PC-9 (cell line): ENCODE measurements at regions not wholly inside any gene's neighbourhood (a gene's known extent, or its start where the extent isn't known, plus 50 kb on each side); places are given as distances from the start of the nearest gene placed in this dataset.

Experiments
- BruUV-seq: library from RNA; stranded (reverse); fragments of 400-500 nt; replicated peaks from 2 replicates; lab custom pipeline; 2021; lab: Mats Ljungman, UMichigan
- CTCF ChIA-PET: fragments of 300-600 bp; sonication (Branson Sonifier 250); formaldehyde crosslinking; loops from one replicate; lab custom pipeline; 2022; ENCODE audit warnings: antibody characterized with exemption; lab: Charles Lee
- POLR2A ChIA-PET: fragments of 300-600 bp; sonication (Branson Sonifier 250); formaldehyde crosslinking; loops from one replicate; lab custom pipeline; 2022; ENCODE audit warnings: antibody characterized with exemption; ENCODE audit not compliant: unreplicated experiment; lab: Charles Lee
- DNase-seq, 2 experiments: peaks; one replicate each; pipeline versions ENCODE4 v3.0.0 to v3.0.0-alpha.2; 2015 to 2022; ENCODE audit warnings: mixed read lengths in 1 of 2
- H2AFZ ChIP-seq: fragments of 200-600 bp; sonication (generic); 2 replicates; pipeline ENCODE4 v1.8.1; 2017; ENCODE audit warnings: antibody characterized with exemption
- H3F3A ChIP-seq: fragments of 200-600 bp; sonication (generic); 2 replicates; pipeline ENCODE4 v1.8.1; 2017; ENCODE audit warnings: antibody characterized with exemption, mild to moderate bottlenecking, low read depth; ENCODE audit not compliant: insufficient read depth
- H3K27ac ChIP-seq: fragments of 200-600 bp; sonication (generic); 2 replicates; pipeline ENCODE4 v1.6.1; 2016; ENCODE audit warnings: mixed run types
- H3K27me3 ChIP-seq: fragments of 200-600 bp; sonication (generic); 2 replicates; pipeline ENCODE4 v1.6.1; 2016; ENCODE audit warnings: low read depth, mixed run types; ENCODE audit not compliant: insufficient read depth
- H3K36me3 ChIP-seq: fragments of 200-600 bp; sonication (generic); 2 replicates; pipeline ENCODE4 v1.6.1; 2016; ENCODE audit warnings: low read depth, mixed run types
- H3K4me1 ChIP-seq: fragments of 200-600 bp; sonication (generic); replicated peaks from 2 replicates; pipeline ENCODE4 v1.6.1; 2016; ENCODE audit warnings: mixed run types; ENCODE audit not compliant: insufficient read depth
- H3K4me2 ChIP-seq: fragments of 200-600 bp; sonication (generic); 2 replicates; pipeline ENCODE4 v1.6.1; 2017; ENCODE audit warnings: mixed run types
- H3K4me3 ChIP-seq: fragments of 200-600 bp; sonication (generic); 2 replicates; pipeline ENCODE4 v1.6.1; 2016; ENCODE audit warnings: mixed run types
- H3K79me2 ChIP-seq: fragments of 200-600 bp; sonication (generic); 2 replicates; pipeline ENCODE4 v1.6.1; 2017; ENCODE audit warnings: low read depth, mixed run types
- H3K9me2 ChIP-seq: fragments of 200-600 bp; sonication (generic); 2 replicates; pipeline ENCODE4 v1.8.1; 2017; ENCODE audit warnings: mild to moderate bottlenecking; ENCODE audit not compliant: insufficient read depth
- H3K9me3 ChIP-seq: fragments of 200-600 bp; sonication (generic); 2 replicates; pipeline ENCODE4 v1.8.1; 2016; ENCODE audit warnings: low read depth; ENCODE audit not compliant: insufficient read depth
- H4K20me1 ChIP-seq: fragments of 200-600 bp; sonication (generic); 2 replicates; pipeline ENCODE4 v1.8.1; 2017; ENCODE audit not compliant: insufficient read depth
- CTCF ChIP-seq: fragments of 200-600 bp; sonication (generic); conservative IDR thresholded peaks from 2 replicates; pipeline ENCODE4 v1.6.1; 2017; ENCODE audit warnings: mixed run types, antibody characterized with exemption, mild to moderate bottlenecking, moderate library complexity
- EZH2 ChIP-seq: fragments of 200-600 bp; sonication (generic); IDR thresholded peaks from 2 replicates; pipeline ENCODE4 v1.8.0; 2017; ENCODE audit warnings: antibody characterized with exemption, low read depth
- intact Hi-C: fragments of 100-400 bp; cut with micrococcal nuclease; formaldehyde crosslinking; loops from one replicate; pipeline ENCODE4 v1.10.0; 2022; ENCODE audit not compliant: unreplicated experiment

GRCh38 chr3:19652336-19652735 lies 281.7 kb downstream of the EFHB start:
- CTCF ChIA-PET, result no interaction called here
- no peak for DNase-seq
- Histone ChIP-seq H3K4me2 (no peak overlapping the region), H3F3A (no peaks in the 10 kb centered on the region), H3K4me3 (no peak overlapping the region), H3K9me3 (no peaks in the 10 kb centered on the region), H3K9me2 (no peaks in the 10 kb centered on the region), H4K20me1 (no peaks in the 10 kb centered on the region), H3K4me1 (no peaks in the 10 kb centered on the region), H3K79me2 (no peaks in the 10 kb centered on the region), H3K36me3 (no peaks in the 10 kb centered on the region), H2AFZ (no peak overlapping the region), H3K27me3 (no peaks in the 10 kb centered on the region), H3K27ac (no peak overlapping the region)
- intact Hi-C loops, result no loop called here
- POLR2A ChIA-PET, result no interaction called here
- BruUV-seq, result no TSS peak
- no peak for TF ChIP-seq EZH2
- TF ChIP-seq CTCF, result no peak

- Histone ChIP-seq H3K36me3 (no peaks in the 10 kb centered on the region), H3K27ac (no peak overlapping the region), H3K4me1 (no peaks in the 10 kb centered on the region), H3K4me2 (no peak overlapping the region), H3K27me3 (no peaks in the 10 kb centered on the region), H3K9me3 (no peaks in the 10 kb centered on the region), H3K79me2 (no peaks in the 10 kb centered on the region), H3K9me2 (no peaks in the 10 kb centered on the region), H3F3A (no peaks in the 10 kb centered on the region), H4K20me1 (no peaks in the 10 kb centered on the region), H3K4me3 (no peak overlapping the region), H2AFZ (no peak overlapping the region)
- no peak for DNase-seq
- no TSS peak for BruUV-seq
- no peak for TF ChIP-seq EZH2
- no peak for TF ChIP-seq CTCF
- ChIA-PET POLR2A (no interaction called here), CTCF (no interaction called here)
- intact Hi-C loops, result no loop called here
Measured at GRCh38 chr3:19645093-19645492, 288.9 kb downstream of the EFHB start.

GRCh38 chr3:19644405-19644804 lies 289.6 kb downstream of the EFHB start:
- TF ChIP-seq CTCF, result no peak
- no peak for TF ChIP-seq EZH2
- CTCF ChIA-PET, result no interaction called here

More at GRCh38 chr3:19644405-19644804, 289.6 kb downstream of the EFHB start:
- H3K27ac ChIP-seq, result no peak overlapping the region
- H3F3A ChIP-seq, result no peaks in the 10 kb centered on the region
- no peaks in the 10 kb centered on the region for H3K79me2 ChIP-seq
- no peaks in the 10 kb centered on the region; the same call in 1 of the 2 replicates for H3K9me2 ChIP-seq
- no peak overlapping the region for H2AFZ ChIP-seq
- BruUV-seq, result no TSS peak
- no peak overlapping the region for H3K4me2 ChIP-seq
- H4K20me1 ChIP-seq, result no peaks in the 10 kb centered on the region
- no peaks in the 10 kb centered on the region for H3K4me1 ChIP-seq
- H3K36me3 ChIP-seq, result no peaks in the 10 kb centered on the region
- intact Hi-C loops, result no loop called here
- H3K4me3 ChIP-seq, result no peak overlapping the region
- DNase-seq, result no peak
- no peaks in the 10 kb centered on the region for H3K27me3 ChIP-seq
- no peaks in the 10 kb centered on the region for H3K9me3 ChIP-seq
- POLR2A ChIA-PET, result no interaction called here
